GM12878 (cell line): ENCODE measurements at regions not wholly inside any gene's neighbourhood (a gene's known extent, or its start where the extent isn't known, plus 50 kb on each side); places are given as distances from the start of the nearest gene placed in this dataset.

ENCODE experiments used
- ASH2L ChIP-seq: fragments of 300-600, 200-600 bp; sonication (generic); IDR thresholded peaks from 2 replicates; pipeline ENCODE4 v1.6.1; 2017; ENCODE audit warnings: low read depth, mild to moderate bottlenecking, borderline replicate concordance
- CHD2 ChIP-seq: IDR thresholded peaks from 2 replicates; pipeline ENCODE4 v1.6.1; 2011; ENCODE audit warnings: low read depth, low read length, improper control_type of control experiment, borderline replicate concordance
- CREM ChIP-seq: IDR thresholded peaks from 2 replicates; pipeline ENCODE4 v1.6.1; 2014; ENCODE audit warnings: antibody characterized with exemption, low read depth
- EGR1 ChIP-seq, 2 experiments: IDR thresholded peaks; 1 replicate in 1 of 2; 2 replicates in 1 of 2; pipeline ENCODE4 v1.6.1; 2011 to 2012; ENCODE audit warnings: low read depth in 2 of 2, low read length in 2 of 2, borderline replicate concordance in 1 of 2, mild to moderate bottlenecking in 1 of 2, moderate library complexity in 1 of 2
- KDM1A ChIP-seq: fragments of 200-600 bp; sonication (generic); IDR thresholded peaks from 2 replicates; pipeline ENCODE4 v1.6.1; 2016; ENCODE audit warnings: borderline replicate concordance
- MEF2A ChIP-seq: IDR thresholded peaks from 2 replicates; pipeline ENCODE4 v1.6.1; 2011; ENCODE audit warnings: low read depth, mild to moderate bottlenecking, low read length, moderate library complexity; ENCODE audit not compliant: insufficient read depth
- POLR2A ChIP-seq: IDR thresholded peaks from 2 replicates; pipeline ENCODE4 v1.6.1; 2011; ENCODE audit warnings: low read depth, mild to moderate bottlenecking, low read length
- RAD21 ChIP-seq: IDR thresholded peaks from 2 replicates; pipeline ENCODE4 v1.6.1; 2011; ENCODE audit warnings: mild to moderate bottlenecking, low read depth, low read length, moderate library complexity; ENCODE audit not compliant: insufficient read depth
- SUZ12 ChIP-seq: fragments of 200-600 bp; sonication (generic); IDR thresholded peaks from one replicate; pipeline ENCODE4 v1.6.1; 2018; ENCODE audit warnings: antibody characterized with exemption, mild to moderate bottlenecking; ENCODE audit not compliant: unreplicated experiment
- TF ChIP-seq, protein P1 (sequence below), 3 experiments: IDR thresholded peaks in 2 of 3; conservative IDR thresholded peaks in 1 of 3; 2 replicates each; pipeline ENCODE4 v1.5.1; 2011; ENCODE audit warnings: low read depth in 3 of 3, low read length in 3 of 3, mild to moderate bottlenecking in 3 of 3, control low read depth in 2 of 3, moderate library complexity in 2 of 3, inconsistent platforms in 1 of 3, mixed read lengths in 1 of 3; ENCODE audit not compliant: control insufficient read depth in 2 of 3, insufficient read depth in 1 of 3; ENCODE audit errors: extremely low read depth in 1 of 3
- TF ChIP-seq, protein P2 (sequence below): IDR thresholded peaks from 2 replicates; pipeline ENCODE4 v1.6.1; 2012; ENCODE audit warnings: low read depth, low read length, improper control_type of control experiment

DNA sequence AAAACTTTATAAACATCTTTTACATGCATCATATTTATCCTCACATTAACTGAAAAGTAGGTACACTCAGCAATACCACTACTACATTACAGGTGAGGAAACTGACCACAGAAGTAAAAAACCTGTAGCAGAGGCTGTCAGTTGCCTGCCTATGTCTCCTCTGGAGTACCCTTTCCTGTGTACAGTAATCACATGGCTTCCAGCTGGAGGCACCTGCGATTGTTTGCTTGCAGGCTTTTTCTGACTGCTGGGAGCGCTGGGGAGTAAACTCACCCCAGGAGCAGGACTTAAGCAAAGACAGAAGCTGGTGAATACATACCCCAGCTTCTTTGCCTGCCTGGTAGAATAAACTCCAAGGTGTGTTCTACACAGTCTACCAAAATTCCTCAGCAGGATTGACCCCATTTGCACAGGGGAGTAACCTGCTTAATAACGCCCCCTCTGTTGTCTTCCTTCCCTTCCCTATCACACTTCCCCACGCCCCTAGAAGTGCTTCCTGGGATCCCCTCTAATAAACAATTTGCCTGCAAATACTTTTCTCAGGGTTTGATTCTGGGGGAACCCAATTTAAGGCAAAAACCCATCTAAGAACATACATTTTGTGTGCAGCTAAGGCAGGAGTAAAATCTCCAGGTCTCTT lies 138.9 kb downstream of the PTH2R start:
- no peak for TF ChIP-seq KDM1A
- no peak for TF ChIP-seq POLR2A
- no peak for TF ChIP-seq EGR1 (IDR thresholded peaks at IDR 0.05; ENCODE audit: borderline replicate concordance in 1 of 2, low read depth in 2 of 2, low read length in 2 of 2)
- no peak for TF ChIP-seq RAD21
- TF ChIP-seq CREM: no peak
- TF ChIP-seq MEF2A: no peak
- TF ChIP-seq SUZ12: no peak
- no peak for TF ChIP-seq ASH2L
- TF ChIP-seq, protein P1, sequence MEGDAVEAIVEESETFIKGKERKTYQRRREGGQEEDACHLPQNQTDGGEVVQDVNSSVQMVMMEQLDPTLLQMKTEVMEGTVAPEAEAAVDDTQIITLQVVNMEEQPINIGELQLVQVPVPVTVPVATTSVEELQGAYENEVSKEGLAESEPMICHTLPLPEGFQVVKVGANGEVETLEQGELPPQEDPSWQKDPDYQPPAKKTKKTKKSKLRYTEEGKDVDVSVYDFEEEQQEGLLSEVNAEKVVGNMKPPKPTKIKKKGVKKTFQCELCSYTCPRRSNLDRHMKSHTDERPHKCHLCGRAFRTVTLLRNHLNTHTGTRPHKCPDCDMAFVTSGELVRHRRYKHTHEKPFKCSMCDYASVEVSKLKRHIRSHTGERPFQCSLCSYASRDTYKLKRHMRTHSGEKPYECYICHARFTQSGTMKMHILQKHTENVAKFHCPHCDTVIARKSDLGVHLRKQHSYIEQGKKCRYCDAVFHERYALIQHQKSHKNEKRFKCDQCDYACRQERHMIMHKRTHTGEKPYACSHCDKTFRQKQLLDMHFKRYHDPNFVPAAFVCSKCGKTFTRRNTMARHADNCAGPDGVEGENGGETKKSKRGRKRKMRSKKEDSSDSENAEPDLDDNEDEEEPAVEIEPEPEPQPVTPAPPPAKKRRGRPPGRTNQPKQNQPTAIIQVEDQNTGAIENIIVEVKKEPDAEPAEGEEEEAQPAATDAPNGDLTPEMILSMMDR (IDR thresholded peaks at IDR 0.05 in 2 of 3, conservative IDR thresholded peaks at IDR 0.05 in 1 of 3; ENCODE audit: control insufficient read depth in 2 of 3, extremely low read depth in 1 of 3, insufficient read depth in 1 of 3, low read depth in 3 of 3, low read length in 3 of 3): no peak
- no peak for TF ChIP-seq CHD2
- TF ChIP-seq, protein P2, sequence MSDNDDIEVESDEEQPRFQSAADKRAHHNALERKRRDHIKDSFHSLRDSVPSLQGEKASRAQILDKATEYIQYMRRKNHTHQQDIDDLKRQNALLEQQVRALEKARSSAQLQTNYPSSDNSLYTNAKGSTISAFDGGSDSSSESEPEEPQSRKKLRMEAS: no peak
